HCT116 (cell line): ENCODE measurements at regions not wholly inside any gene's neighbourhood (a gene's known extent, or its start where the extent isn't known, plus 50 kb on each side); places are given as distances from the start of the nearest gene placed in this dataset.

Experiments
- CEBPB ChIP-seq: IDR thresholded peaks from 2 replicates; pipeline ENCODE4 v1.6.1; 2012; ENCODE audit warnings: low read depth
- CTCF ChIP-seq, 3 experiments: fragments of 200-600 bp in 1 of 3; sonication (generic) in 1 of 3; IDR thresholded peaks in 2 of 3; conservative IDR thresholded peaks in 1 of 3; 2 replicates each; pipeline ENCODE4 v1.5.1; 2012 to 2017; ENCODE audit warnings: low read depth in 2 of 3, low read length in 2 of 3, antibody characterized with exemption in 1 of 3, borderline replicate concordance in 1 of 3, control low read depth in 1 of 3, mild to moderate bottlenecking in 1 of 3, mixed read lengths in 1 of 3, mixed run types in 1 of 3, moderate library complexity in 1 of 3; ENCODE audit not compliant: insufficient read depth in 1 of 3
- EGR1 ChIP-seq: IDR thresholded peaks from 2 replicates; pipeline ENCODE4 v1.6.1; 2012; ENCODE audit warnings: low read depth
- EZH2 ChIP-seq: fragments of 200-600 bp; sonication (generic); IDR thresholded peaks from 2 replicates; pipeline ENCODE4 v1.6.1; 2017; ENCODE audit warnings: antibody characterized with exemption, mixed run types

- TF ChIP-seq EZH2 (no peak), CTCF (IDR thresholded peaks at IDR 0.05 in 2 of 3, conservative IDR thresholded peaks at IDR 0.05 in 1 of 3; ENCODE audit: borderline replicate concordance in 1 of 3, insufficient read depth in 1 of 3, low read depth in 2 of 3, low read length in 2 of 3) (no peak), CEBPB (no peak), EGR1 (no peak)
Measured at GRCh38 chr1:101392552-101392951, 155.7 kb downstream of the S1PR1 start.
